GM21526 (cell line): ENCODE measurements at regions not wholly inside any gene's neighbourhood (a gene's known extent, or its start where the extent isn't known, plus 50 kb on each side); places are given as distances from the start of the nearest gene placed in this dataset.

ENCODE experiments used
- ATAC-seq: cut with Tn5 transposase; IDR thresholded peaks from one replicate; pipeline ENCODE4 v1.9.1; 2021; ENCODE audit warnings: moderate library complexity; ENCODE audit not compliant: unreplicated experiment, low FRiP score

DNA sequence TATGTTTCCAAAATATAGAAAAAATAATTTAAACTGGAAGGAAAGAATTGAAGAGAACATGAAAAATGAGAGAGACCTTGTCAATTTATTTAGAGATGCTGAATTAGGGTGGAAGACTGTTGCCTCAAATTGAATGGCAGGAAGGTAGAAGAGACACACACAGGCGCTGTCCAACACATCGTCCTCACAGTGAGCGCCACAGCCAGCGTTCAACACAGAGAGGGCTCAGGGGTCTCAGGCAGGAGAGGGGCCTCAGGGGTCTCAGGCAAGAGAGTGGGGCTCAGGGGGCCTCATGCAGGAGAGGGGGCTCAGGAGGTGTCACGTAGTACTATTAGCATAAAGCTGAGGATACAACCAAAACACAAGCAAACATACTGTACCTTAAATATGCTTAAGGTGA is 65.7 kb downstream of the TMEM18 start:
- ATAC-seq, result no peak

DNA sequence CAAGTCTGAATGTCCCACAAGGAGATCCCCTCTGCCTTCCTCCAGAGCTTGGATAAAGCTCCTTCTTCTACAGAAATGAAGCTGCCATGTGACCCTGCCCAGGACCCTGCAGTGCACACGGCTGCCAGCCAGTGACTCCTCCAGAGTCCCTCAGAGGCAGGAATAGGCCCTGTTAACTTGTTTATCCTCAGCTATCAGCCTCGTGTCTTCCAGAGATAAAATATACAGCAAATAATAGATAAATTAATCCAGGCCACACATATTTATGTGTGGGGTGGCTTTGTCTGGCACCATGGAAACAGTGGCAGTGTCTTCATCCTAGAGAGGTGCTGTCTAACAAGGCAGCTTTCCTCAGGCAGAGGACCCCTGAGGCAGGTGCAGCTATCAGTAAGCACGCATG is 66.7 kb downstream of the TMEM18 start:
- ATAC-seq, result no peak

DNA sequence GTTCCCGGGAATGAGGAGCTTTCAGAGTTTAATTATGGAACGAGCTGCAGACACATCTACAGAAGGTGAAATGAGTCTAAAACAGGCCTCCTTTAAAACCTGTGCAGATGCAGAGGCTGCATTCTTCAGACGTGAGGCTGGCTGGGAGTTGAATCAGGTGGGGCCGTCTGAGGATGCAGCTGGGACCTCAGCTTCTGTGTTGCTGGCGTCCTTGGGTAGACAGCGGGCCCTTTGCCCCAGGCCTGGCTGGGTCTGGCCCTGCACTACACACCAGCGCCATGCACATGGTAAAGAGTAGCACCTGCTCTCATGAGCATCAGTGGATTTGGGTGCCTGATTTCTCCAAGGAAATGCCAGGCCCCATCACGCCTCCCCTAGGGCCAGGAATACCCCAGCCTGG is 67.3 kb downstream of the TMEM18 start:
- ATAC-seq, result no peak

DNA sequence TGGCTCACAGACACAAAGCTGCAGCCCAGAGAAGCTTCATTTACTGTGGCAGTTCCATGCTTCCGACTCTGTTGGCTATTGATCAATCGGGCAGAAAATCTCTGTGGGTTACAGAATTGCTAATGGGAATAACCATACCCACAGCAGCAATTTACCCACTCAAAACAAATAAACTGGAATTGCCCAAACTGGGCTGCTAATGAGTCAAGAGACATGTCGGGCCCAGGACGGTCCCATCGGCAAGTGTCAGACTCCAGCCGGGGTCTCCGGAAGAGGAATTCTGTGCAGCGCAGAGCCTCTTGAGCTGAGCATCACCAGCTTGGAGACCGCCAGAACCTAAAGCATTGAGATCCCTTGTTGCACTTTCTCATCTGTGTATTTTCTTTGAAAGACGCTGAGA is 67.8 kb downstream of the TMEM18 start:
- no peak for ATAC-seq

DNA sequence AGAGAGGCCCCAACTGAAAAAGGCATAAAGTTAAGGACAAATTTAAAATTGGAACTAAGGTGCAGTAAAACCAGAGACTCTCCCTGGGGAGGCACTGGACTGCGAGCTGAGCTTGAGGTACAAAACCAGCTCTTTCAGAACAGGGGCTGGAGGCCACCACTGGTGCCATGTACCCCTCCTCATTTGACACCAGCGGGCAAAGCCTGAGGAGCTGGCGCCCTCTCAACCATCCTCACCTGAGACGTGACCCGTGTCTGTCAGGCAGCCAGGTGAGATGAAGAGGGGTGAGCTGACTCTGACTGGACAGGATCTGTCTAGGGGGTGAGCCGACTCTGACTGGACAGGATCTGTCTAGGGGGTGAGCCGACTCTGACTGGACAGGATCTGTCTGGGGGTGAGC is 68.5 kb downstream of the TMEM18 start:
- ATAC-seq, result no peak

DNA sequence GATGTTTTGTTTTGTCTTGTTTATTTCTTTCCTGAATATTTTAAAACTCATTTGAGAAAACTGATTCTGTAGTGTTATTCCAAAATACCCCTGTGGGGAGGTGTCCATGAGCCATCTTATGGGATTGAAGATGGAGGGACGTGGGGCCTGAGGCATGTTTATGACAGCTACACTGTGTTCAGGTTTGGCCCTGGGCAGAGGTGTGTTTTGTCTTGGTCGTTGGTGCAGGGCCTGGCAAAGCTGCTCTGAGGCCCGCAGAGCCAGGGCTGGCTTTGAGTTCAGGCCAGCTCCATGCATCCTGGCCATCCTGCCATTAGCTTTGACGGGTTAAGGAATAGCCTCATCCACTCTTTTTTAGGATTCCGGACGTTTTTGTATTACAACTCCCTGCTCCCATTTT is 68.9 kb downstream of the TMEM18 start:
- ATAC-seq, result no peak

DNA sequence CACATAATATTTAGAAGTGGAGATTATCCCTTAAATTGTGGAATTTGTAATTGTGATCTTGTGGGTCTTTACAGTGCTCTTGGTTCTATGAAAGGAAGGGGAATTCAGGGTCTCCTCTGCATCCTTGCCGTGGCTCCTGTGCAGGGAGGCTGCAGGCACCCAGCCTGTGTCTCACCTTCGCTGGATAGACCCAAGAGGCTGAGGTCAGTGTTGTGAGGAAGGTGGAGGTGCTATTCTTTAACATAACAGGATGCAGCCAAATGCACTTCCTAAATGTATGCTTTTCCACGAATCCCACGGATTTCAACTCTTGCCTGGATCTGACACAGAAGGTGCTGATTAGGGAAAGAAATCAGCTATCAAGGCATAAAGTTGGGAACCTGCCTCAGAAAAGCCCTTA is 69.5 kb downstream of the TMEM18 start:
- no peak for ATAC-seq

DNA sequence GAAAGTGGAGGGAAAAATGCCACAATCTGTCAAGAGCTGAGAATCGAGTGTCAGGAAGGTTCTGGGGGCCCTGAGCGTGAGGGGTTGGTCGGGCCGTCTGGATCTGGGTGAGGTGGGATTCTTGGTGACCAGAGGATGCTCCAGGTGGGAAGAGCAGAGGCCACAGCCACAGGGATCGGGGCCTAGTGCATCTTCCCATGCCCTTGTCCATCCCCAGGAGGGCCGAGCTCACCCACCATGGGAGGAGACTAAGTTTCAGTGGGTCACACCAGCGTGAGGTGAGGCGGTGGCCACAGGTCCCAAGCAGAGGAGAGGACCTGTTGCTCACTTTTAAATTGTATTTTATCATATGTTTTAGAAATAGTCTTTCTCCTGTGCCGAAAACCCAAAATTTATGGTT is 70.0 kb downstream of the TMEM18 start:
- ATAC-seq, result no peak

DNA sequence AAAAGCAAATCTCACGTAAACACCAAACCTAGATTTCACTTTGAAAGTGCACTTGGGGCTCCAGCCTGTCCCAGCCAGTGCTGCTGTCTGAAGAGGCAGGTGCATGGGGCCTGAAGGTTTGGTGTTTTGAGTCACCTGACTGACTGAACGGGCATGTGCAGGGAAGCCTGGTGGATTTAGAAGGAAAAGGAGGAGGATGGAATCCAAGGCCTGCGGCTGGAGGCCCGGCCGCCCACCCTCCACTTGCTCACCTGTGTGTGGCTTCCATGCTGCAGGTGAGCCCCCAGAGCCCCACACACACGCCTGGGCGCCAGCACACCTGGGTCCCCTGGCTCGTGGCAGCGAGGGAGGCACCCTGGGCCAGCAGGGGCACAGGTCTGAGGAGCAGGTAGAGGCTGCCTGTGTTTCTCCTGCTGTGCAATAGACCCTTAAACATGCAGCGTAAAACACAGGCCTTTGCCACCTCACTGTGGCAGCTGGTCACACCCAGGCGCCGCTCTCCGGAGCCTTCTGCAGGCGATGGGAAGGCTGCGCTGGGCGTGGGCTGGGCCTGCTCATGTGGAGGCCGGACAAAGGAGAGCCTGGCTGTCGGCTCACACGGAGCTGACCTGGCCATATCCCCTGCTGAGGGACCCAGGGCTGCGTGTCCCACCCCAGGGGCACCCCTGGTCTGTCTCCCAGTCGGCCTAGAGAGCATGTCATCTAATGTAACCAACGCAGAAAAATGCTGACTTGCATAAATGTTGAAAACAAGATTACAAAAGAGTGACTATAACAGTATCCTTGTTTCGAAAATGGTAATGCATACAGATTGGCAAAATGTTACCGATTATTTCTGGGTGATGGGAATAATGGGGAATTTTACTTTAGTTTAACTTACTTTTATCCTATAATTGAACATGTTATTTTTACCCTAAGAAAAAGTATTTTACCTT is 71.3 kb downstream of the TMEM18 start:
- no peak for ATAC-seq

DNA sequence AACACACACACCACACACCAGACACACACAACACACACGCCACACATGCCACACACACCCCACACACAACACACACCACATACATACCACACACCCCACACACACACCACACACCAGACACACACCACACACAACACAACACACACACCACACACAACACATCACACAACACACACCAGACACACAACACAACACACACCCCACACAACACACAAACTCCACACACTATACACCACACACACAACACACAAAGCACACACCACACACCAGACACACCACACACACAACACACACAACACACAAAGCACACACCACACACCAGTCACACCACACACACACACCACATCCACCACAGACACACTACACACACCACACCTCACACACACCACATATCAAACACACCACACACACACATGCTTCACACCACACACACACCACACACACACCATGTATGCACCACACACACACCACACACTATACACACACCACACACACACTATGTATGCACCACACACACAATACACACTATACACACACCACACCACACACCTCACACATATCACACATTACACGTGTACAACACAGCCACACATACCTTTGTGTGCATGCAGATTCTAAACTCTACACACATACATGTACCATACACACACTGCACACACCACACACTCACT is 72.2 kb downstream of the TMEM18 start:
- ATAC-seq, result no peak

DNA sequence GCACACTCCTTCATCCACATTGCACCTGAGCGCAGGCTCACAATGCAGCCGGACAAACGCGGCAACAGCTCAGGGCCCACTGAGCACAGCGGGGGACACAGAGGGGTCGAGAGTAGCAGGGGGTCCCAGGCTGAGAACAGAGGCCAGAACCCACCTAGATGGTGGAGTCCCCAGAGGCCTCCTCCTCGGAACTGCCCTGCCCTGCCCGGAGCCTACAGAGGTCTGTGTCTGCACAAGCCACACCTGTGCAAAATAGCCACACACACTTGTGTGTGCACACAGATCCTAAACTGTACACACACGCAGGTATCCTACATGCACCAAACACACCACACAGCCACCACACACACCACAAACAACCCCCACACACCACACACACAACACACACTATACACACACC is 72.8 kb downstream of the TMEM18 start:
- no peak for ATAC-seq

DNA sequence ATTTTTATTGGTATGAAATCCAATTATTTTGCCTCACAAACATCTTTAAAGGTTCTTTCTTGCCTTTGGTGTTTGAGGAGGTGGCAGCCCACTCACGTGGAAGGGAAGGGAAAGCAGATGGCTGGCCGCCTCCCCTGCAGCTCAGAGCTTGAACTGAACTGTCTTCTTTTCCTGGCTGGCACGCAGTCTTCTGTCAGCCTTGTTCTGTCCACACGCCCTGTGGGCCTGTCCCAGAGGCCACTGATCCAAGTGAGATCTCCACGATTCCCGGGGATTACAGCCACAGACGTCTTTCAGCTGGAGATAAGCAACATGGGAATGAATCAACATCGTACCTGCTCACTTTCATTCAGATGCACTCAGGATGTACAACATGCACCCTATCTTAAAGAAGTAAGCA is 73.3 kb downstream of the TMEM18 start:
- ATAC-seq, result no peak

DNA sequence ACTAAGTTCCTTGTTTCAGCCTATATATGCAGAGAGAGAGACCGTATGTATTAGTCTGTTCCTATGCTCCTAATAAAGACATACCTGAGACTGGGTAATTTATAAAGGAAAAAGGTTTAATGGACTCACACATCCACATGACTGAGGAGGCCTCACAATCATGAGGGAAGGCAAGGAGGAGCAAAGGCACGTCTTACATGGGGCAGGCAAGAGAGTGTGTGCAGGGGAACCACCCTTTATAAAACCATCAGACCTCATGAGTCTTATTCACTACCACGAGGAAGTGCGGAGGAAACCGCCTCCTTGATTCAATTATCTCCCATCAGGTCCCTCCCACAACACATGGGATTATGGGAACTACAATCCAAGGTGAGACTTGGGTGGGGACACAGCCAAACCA is 73.8 kb downstream of the TMEM18 start:
- ATAC-seq, result no peak

DNA sequence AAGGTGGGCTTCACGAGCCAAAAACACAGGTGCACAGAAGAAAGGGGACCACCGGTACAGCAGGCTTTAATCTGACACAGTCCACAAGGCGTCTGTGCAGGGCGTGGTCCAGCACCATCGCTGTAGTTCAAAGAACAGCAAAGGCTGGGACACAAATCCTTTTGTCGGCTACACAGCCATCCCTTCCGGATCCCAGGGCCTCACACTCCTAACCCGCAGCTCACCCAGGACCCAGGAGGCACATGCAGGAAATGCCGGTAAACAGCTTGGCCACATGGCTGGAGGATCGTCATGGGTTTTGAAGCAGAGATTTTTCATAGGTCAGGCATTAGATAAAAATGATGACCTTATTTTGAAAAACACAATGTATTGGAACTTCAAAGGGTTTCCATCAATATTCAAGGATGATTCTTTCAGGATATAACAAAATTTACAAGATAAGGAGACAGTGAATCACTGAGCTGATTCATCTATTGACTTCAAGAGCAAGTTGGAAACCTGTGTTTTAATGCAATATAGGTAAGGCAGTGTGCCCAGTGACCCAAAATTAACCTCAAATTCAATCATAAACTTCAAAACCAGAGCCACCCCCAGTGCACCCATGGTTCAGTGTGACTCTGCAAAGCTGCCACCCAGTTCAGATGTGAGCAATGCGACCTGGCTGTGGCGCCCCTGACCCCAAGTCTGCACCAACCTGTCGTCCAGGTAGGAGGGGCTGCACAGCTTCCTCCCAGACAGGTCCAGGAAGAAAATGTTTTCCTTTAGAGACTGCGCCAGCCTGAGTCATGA is 74.4 kb downstream of the TMEM18 start:
- ATAC-seq, result no peak

DNA sequence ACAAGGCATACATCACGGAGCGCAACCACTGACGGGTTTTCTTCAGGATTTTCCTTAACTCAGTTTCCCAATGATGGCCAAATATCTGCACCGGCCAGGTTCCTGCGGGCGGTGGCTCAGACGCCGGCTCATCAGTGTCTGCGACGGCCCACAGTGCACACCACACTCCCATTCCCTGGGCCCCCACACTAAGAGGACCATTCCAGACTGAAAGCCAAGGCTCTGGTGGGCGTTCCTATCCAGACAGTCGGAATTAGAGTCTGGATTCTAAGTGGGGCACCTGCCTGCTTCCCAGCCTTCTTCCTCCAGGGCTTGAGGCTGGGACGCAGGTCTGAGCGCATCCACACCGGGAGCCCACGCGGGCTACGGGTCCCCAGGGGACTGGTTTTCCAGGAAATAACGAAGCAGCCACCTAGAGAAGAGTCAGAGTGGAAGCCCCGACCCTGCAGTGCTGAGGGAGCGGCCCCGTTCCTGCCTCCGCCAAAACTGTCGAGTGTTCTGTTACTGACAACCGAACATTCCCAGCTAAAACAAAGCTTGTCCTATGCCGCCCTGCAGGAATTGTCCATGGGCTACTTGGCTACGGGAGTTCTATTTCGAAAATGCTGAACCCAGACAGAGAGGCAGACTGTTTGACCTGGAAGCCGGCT is 75.3 kb downstream of the TMEM18 start:
- no peak for ATAC-seq

DNA sequence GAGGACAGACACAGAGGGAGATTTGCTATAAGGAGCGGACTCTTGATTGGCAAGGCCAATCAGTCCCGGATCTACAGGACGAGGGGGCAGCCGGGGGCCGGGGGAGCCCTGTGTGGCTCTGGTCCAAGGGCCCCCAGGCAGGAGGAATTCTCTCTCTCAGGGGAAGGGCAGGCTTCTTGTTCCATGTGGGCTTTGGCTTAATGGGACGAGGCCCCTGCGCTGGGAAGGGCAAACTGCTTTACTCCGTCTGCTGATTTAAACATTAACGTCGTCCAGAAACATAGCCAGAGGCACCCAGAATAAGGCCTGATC is 75.9 kb downstream of the TMEM18 start:
- no peak for ATAC-seq

DNA sequence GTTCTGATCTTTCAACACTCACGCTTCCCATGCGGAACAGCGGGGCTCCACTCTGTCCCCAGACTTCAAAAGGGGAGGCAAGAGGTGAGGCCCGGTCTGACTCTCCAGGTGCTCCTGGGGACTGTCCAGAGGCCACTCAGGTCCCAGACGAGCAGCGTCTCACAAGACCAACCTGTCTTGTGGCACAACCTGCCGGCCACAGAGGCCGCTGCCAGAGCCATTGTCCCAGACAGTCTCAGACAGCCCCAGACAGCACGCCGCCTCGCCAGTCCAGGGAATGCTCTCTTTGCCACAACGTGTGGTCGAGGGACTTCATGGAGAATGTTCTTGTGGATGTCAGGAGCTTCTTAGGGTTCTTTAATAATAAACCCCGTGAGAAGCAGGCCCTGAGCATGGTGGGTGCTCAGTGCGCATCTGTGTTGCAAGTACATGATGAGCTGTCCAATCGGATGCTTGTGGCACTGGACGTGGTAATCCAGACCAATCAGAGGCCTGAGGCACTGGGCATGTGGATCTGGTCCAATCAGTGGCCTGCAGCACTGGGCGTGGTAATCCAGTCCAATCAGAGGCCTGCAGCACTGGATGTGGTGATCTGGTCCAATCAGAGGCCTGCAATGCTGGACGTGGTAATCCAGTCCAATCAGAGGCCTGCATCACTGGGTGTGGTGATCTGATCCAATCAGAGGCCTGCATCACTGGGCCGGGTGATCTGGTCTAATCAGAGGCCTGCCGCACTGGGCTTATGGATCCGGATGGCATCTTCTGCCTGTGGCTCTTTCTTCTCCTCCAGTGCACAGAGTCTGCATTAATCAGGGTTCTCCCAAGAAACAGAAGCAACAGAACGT is 76.4 kb downstream of the TMEM18 start:
- ATAC-seq, result no peak

DNA sequence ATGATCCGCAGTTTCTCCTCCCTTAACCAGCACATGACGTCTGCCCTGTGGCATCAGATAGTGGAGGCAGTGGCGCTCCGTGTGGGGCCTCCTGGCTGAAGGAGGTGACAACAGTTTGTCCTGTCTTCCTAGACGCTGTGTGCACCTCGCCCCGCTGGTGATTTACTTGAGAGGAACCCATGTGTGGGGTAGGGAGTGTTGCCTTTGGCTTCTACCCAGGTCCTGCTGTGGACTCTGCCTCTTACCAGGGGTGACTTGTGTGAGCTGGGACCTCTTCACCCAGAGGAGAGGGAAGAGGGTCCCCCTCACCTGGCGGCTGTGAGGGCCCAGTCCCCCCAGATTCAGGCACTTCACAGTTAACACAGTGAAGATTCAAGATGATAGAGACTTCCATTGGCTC is 77.6 kb downstream of the TMEM18 start:
- ATAC-seq, result no peak

DNA sequence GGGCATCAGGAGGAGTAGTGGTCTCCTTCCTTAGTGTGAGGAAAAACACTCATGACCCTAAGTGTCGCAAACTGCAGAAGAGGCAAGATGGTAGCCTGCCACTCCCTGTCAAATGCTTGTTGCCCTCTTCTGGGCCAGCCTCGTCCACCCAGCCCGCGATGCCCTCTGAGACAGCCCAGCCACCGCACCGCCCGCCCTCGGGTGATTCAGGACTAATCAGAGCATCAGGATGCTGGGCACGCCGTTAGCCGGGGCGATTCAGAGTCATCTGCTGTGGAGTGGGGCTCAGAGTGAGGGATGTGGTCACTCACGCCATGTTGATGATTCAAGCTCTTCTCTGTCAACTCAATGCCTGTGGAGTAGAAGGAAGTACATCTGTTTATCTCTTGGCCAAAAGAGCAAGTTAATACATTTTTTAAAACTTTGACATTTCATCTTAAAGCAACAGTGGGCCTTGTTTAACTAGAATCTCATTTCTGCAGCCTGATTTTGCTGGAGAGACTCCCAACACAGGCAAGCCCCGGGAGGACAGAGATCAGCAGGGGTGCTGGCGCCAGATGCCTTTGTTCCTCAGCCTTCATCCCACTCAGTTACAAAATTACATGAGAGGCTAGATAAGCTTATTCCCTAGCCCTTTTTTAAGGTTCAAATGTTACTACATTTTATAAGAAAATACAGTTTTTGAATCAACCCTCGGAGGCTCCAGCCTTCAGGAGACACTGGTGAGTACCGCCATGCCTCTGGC is 79.0 kb downstream of the TMEM18 start:
- no peak for ATAC-seq
